Fibroblast of pulmonary artery (primary cell): ENCODE measurements at regions not wholly inside any gene's neighbourhood (a gene's known extent, or its start where the extent isn't known, plus 50 kb on each side); places are given as distances from the start of the nearest gene placed in this dataset.

Source experiments
- DNase-seq: peaks from one replicate; pipeline ENCODE4 v3.0.0-alpha.2; 2010; ENCODE audit warnings: low read depth
- H3K4me3 ChIP-seq: replicated peaks from 2 replicates; pipeline ENCODE4 v1.5.1; 2011; ENCODE audit warnings: low read depth, mild to moderate bottlenecking, control low read depth, low read length, moderate library complexity
- CTCF ChIP-seq: IDR thresholded peaks from 2 replicates; pipeline ENCODE4 v1.5.1; 2011; ENCODE audit warnings: mild to moderate bottlenecking, control low read depth, low read length, inconsistent platforms; ENCODE audit errors: missing control alignments

- no peak for TF ChIP-seq CTCF
- no peak for DNase-seq
- H3K4me3 ChIP-seq: no peak overlapping the region
Observed at GRCh38 chr16:64586781-64587180, 535.1 kb downstream of the CDH11 start.

GRCh38 chr16:64585367-64585766 is 536.5 kb downstream of the CDH11 start:
- no peak for DNase-seq
- no peak for TF ChIP-seq CTCF
- H3K4me3 ChIP-seq: no peak overlapping the region

GRCh38 chr16:64580558-64580957 is 541.3 kb downstream of the CDH11 start:
- no peak for DNase-seq
- TF ChIP-seq CTCF: no peak
- no peak overlapping the region for H3K4me3 ChIP-seq

GRCh38 chr16:64579712-64580111 is 542.2 kb downstream of the CDH11 start:
- H3K4me3 ChIP-seq: no peak overlapping the region
- TF ChIP-seq CTCF: no peak
- DNase-seq: no peak

GRCh38 chr16:64545768-64546167 is 576.1 kb downstream of the CDH11 start:
- DNase-seq: no peak
- TF ChIP-seq CTCF: no peak
- H3K4me3 ChIP-seq: no peak overlapping the region

- no peak for DNase-seq
Observed at GRCh38 chr16:64544859-64545258, 577.0 kb downstream of the CDH11 start.

More at GRCh38 chr16:64544859-64545258, 577.0 kb downstream of the CDH11 start:
- no peak overlapping the region for H3K4me3 ChIP-seq
- TF ChIP-seq CTCF: no peak
